ENCODE measurements at regions not wholly inside any gene's neighbourhood (a gene's known extent, or its start where the extent isn't known, plus 50 kb on each side); places are given as distances from the start of the nearest gene placed in this dataset.

DNA sequence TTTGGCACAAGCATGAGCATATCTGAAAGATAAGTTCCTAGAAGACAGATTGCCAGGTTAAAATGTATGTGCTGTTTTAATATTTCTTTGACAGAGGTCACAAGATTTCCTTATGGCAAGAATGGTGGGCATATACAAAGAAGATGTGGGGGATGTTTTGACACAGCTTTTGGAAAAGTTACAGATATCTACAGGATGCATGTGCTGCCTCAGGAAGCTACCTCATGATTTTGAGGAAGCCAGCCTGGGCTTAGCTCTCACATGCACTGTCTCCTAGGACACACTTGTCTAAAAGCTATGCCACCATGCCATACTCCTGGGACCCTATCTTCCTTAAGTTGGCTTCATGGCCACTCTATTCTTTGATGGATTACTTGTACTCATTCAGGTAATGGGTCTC lies 99.9 kb downstream of the C1orf94 start:
- TF ChIP-seq, protein P1, sequence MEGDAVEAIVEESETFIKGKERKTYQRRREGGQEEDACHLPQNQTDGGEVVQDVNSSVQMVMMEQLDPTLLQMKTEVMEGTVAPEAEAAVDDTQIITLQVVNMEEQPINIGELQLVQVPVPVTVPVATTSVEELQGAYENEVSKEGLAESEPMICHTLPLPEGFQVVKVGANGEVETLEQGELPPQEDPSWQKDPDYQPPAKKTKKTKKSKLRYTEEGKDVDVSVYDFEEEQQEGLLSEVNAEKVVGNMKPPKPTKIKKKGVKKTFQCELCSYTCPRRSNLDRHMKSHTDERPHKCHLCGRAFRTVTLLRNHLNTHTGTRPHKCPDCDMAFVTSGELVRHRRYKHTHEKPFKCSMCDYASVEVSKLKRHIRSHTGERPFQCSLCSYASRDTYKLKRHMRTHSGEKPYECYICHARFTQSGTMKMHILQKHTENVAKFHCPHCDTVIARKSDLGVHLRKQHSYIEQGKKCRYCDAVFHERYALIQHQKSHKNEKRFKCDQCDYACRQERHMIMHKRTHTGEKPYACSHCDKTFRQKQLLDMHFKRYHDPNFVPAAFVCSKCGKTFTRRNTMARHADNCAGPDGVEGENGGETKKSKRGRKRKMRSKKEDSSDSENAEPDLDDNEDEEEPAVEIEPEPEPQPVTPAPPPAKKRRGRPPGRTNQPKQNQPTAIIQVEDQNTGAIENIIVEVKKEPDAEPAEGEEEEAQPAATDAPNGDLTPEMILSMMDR (conservative IDR thresholded peaks at IDR 0.05; ENCODE audit: low read length) = no peak
- no peak for TF ChIP-seq EZH2phosphoT487 (IDR thresholded peaks at IDR 0.05; ENCODE audit: borderline replicate concordance, low read depth, low read length)

Measured in OCI-LY7 (cell line).